ENCODE measurements at regions not wholly inside any gene's neighbourhood (a gene's known extent, or its start where the extent isn't known, plus 50 kb on each side); places are given as distances from the start of the nearest gene placed in this dataset.

DNA sequence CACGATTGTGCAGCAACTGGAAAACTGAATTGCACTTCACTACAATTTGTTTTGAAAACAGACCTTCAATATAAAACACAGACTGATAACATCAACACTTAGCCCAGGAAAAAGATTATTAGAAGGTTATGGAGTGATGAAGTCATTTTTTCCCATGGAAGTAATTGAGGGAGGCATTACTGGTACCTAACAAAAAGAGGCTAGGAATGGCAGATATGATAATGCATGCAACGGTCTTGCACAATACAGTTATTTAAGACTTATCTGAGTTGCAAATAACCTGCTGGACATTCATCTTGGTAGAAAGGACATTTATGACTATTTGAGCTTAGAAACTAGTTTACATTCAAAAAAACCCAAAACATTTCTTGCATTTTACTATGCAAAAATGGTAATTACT, 1031.9 kb downstream of the FAT4 start:
- TF ChIP-seq CTCF (IDR thresholded peaks at IDR 0.05; ENCODE audit: low read depth, low read length) (no peak), EZH2phosphoT487 (IDR thresholded peaks at IDR 0.05; ENCODE audit: low read depth) (no peak)
